ENCODE measurements at regions not wholly inside any gene's neighbourhood (a gene's known extent, or its start where the extent isn't known, plus 50 kb on each side); places are given as distances from the start of the nearest gene placed in this dataset.

DNA sequence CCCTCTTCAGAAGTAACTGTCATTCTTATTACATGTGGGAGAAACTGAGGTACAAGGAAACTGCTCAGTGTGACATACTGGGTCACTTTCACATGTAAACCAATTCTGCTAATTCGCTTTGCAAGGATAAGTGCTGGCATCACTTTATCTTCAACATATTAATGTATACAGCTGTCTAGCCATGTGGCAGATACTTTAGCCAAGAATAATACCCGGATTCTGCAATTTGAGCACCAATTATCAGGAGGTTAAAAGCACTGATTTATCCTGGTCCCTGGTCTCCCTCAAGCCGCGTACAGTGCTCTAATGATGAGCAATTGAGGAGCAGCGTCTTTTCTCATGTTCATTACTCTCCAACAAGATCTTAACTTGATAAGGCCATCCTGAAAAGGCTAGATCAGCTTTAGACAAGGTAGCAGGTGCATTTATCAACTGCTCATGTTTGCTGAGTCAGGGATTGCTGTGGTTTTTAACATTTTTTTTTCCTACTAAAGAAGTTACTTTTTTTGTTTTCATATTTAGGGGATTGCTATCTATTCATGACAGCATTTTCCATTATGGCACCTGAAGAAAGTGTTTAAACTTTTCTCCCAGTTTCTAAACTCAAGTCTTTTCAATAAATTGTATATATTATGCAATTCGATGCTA, 1066.3 kb upstream of the MAP3K7 start:
- TF ChIP-seq, protein P1, sequence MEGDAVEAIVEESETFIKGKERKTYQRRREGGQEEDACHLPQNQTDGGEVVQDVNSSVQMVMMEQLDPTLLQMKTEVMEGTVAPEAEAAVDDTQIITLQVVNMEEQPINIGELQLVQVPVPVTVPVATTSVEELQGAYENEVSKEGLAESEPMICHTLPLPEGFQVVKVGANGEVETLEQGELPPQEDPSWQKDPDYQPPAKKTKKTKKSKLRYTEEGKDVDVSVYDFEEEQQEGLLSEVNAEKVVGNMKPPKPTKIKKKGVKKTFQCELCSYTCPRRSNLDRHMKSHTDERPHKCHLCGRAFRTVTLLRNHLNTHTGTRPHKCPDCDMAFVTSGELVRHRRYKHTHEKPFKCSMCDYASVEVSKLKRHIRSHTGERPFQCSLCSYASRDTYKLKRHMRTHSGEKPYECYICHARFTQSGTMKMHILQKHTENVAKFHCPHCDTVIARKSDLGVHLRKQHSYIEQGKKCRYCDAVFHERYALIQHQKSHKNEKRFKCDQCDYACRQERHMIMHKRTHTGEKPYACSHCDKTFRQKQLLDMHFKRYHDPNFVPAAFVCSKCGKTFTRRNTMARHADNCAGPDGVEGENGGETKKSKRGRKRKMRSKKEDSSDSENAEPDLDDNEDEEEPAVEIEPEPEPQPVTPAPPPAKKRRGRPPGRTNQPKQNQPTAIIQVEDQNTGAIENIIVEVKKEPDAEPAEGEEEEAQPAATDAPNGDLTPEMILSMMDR (IDR thresholded peaks at IDR 0.05): no peak
- TF ChIP-seq POLR2AphosphoS5 (IDR thresholded peaks at IDR 0.05) (no peak), POLR2A (IDR thresholded peaks at IDR 0.05) (no peak)

Data from breast epithelium (tissue), 3 donors.